A673 (cell line): ENCODE measurements at regions not wholly inside any gene's neighbourhood (a gene's known extent, or its start where the extent isn't known, plus 50 kb on each side); places are given as distances from the start of the nearest gene placed in this dataset.

ENCODE experiments used
- BruUV-seq: library from RNA; stranded (reverse); fragments of 400-500 nt; replicated peaks from 2 replicates; lab custom pipeline; 2021; lab: Mats Ljungman, UMichigan
- CTCF ChIA-PET: fragments of 300-600 bp; sonication (Branson Sonifier 250); formaldehyde crosslinking; loops from one replicate; lab custom pipeline; 2022; ENCODE audit warnings: antibody characterized with exemption; lab: Charles Lee
- POLR2A ChIA-PET: fragments of 300-600 bp; sonication (Branson Sonifier 250); formaldehyde crosslinking; loops from one replicate; lab custom pipeline; 2022; ENCODE audit warnings: antibody characterized with exemption; ENCODE audit not compliant: low non-redundant PET; lab: Charles Lee
- DNase-seq: peaks from one replicate; pipeline ENCODE4 v3.0.0-alpha.2; 2015; ENCODE audit warnings: low spot score
- H3K27ac ChIP-seq: fragments of 200-600 bp; sonication (generic); 2 replicates; pipeline ENCODE4 v1.5.1; 2016; ENCODE audit warnings: mixed run types, low read depth, mild to moderate bottlenecking, mixed read lengths, antibody characterized with exemption, low read length; ENCODE audit not compliant: poor library complexity, severe bottlenecking
- H3K27me3 ChIP-seq: fragments of 200-600 bp; sonication (generic); replicated peaks from 2 replicates; pipeline ENCODE4 v1.6.1; 2017; ENCODE audit warnings: mixed run types, low read depth, mild to moderate bottlenecking, mixed read lengths, antibody characterized with exemption, low read length; ENCODE audit not compliant: insufficient read depth, poor library complexity
- H3K36me3 ChIP-seq: fragments of 200-600 bp; sonication (generic); 2 replicates; pipeline ENCODE4 v1.6.1; 2016; ENCODE audit warnings: mixed run types, mild to moderate bottlenecking, mixed read lengths, antibody characterized with exemption, low read length; ENCODE audit not compliant: insufficient read depth, poor library complexity, severe bottlenecking
- H3K4me1 ChIP-seq: fragments of 200-600 bp; sonication (generic); 2 replicates; pipeline ENCODE4 v1.6.1; 2017; ENCODE audit warnings: mixed run types, mild to moderate bottlenecking, mixed read lengths, antibody characterized with exemption, low read length; ENCODE audit not compliant: insufficient read depth, poor library complexity, severe bottlenecking
- H3K4me3 ChIP-seq: fragments of 200-600 bp; sonication (generic); 2 replicates; pipeline ENCODE4 v1.5.1; 2016; ENCODE audit warnings: low read depth, mixed run types, mild to moderate bottlenecking, mixed read lengths, low read length; ENCODE audit not compliant: poor library complexity, severe bottlenecking
- H3K9me3 ChIP-seq: fragments of 200-600 bp; sonication (generic); 2 replicates; pipeline ENCODE4 v1.6.1; 2016; ENCODE audit warnings: mixed run types, low read depth, mild to moderate bottlenecking, mixed read lengths, antibody characterized with exemption, low read length; ENCODE audit not compliant: poor library complexity, severe bottlenecking
- EZH2 ChIP-seq: fragments of 200-600 bp; sonication (generic); IDR thresholded peaks from 2 replicates; pipeline ENCODE4 v1.6.1; 2017; ENCODE audit warnings: borderline replicate concordance, low read depth, mild to moderate bottlenecking, mixed read lengths, antibody characterized with exemption, low read length; ENCODE audit not compliant: poor library complexity, severe bottlenecking
- intact Hi-C: fragments of 100-400 bp; cut with micrococcal nuclease; formaldehyde crosslinking; loops from one replicate; pipeline ENCODE4 v1.10.0; 2022; ENCODE audit not compliant: unreplicated experiment
- TF ChIP-seq, protein P1 (sequence below): fragments of 300-800, 200-600 bp; sonication (generic); conservative IDR thresholded peaks from 2 replicates; pipeline ENCODE4 v1.5.1; 2017; ENCODE audit warnings: low read depth, mild to moderate bottlenecking, antibody characterized with exemption, low read length, moderate library complexity, mixed read lengths

DNA sequence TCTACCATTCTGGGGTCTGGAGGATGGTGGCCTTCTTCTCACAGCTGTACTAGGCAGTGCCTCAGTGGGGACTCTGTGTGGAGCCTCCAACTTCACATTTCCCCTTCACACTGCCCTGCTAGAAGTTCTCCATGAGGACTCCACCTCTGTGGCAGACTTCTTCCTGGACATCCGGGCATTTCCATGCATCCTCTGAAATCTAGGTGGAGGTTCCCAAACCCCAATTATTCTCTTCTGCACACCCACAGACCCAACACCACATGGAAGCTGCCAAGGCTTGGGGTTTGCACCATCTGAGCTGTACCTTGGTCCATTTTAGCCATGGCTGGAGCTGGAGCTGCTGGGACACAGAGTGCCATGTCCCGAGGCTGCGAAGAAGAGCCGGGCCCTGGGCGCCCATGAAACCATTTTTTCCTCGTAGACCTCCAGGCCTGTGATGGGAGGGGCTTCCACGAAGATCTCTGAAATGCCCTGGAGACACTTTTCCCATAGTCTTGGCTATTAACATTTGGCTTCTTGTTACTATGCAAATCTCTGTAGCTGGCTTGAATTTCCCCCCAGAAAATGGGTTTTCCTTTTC lies 170.5 kb downstream of the FOXD2 start:
- TF ChIP-seq, protein P1, sequence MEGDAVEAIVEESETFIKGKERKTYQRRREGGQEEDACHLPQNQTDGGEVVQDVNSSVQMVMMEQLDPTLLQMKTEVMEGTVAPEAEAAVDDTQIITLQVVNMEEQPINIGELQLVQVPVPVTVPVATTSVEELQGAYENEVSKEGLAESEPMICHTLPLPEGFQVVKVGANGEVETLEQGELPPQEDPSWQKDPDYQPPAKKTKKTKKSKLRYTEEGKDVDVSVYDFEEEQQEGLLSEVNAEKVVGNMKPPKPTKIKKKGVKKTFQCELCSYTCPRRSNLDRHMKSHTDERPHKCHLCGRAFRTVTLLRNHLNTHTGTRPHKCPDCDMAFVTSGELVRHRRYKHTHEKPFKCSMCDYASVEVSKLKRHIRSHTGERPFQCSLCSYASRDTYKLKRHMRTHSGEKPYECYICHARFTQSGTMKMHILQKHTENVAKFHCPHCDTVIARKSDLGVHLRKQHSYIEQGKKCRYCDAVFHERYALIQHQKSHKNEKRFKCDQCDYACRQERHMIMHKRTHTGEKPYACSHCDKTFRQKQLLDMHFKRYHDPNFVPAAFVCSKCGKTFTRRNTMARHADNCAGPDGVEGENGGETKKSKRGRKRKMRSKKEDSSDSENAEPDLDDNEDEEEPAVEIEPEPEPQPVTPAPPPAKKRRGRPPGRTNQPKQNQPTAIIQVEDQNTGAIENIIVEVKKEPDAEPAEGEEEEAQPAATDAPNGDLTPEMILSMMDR: no peak
- no peak for TF ChIP-seq EZH2
- DNase-seq: no peak
- intact Hi-C loops: no loop called here
- CTCF ChIA-PET: no interaction called here
- H3K4me3 ChIP-seq: no peak overlapping the region
- no peaks in the 10 kb centered on the region for H3K4me1 ChIP-seq
- H3K36me3 ChIP-seq: no peaks in the 10 kb centered on the region
- POLR2A ChIA-PET: no interaction called here
- no peak overlapping the region for H3K27ac ChIP-seq
- BruUV-seq: no TSS peak
- H3K27me3 ChIP-seq: peaks cover 10% of the 10 kb centered on the region
- no peaks in the 10 kb centered on the region for H3K9me3 ChIP-seq

GRCh38 chr1:47611992-47612391 lies 174.1 kb downstream of the FOXD2 start:
- TF ChIP-seq EZH2: no peak
- TF ChIP-seq, protein P1: no peak
- intact Hi-C loops: no loop called here
- no peak overlapping the region for H3K4me3 ChIP-seq
- DNase-seq: no peak
- no peaks in the 10 kb centered on the region for H3K9me3 ChIP-seq
- CTCF ChIA-PET: no interaction called here
- BruUV-seq: no TSS peak
- POLR2A ChIA-PET: no interaction called here
- H3K27ac ChIP-seq: no peak overlapping the region
- peaks cover 10% of the 10 kb centered on the region for H3K27me3 ChIP-seq
- H3K4me1 ChIP-seq: no peaks in the 10 kb centered on the region
- no peaks in the 10 kb centered on the region for H3K36me3 ChIP-seq

GRCh38 chr1:47612819-47613218 lies 175.0 kb downstream of the FOXD2 start:
- no TSS peak for BruUV-seq
- intact Hi-C loops: no loop called here
- Histone ChIP-seq H3K9me3 (no peaks in the 10 kb centered on the region), H3K36me3 (no peaks in the 10 kb centered on the region), H3K4me3 (no peak overlapping the region), H3K27me3 (peaks cover 10% of the 10 kb centered on the region), H3K27ac (no peak overlapping the region), H3K4me1 (no peaks in the 10 kb centered on the region)
- TF ChIP-seq, protein P1: no peak
- no peak for TF ChIP-seq EZH2
- DNase-seq: no peak
- ChIA-PET CTCF (no interaction called here), POLR2A (no interaction called here)
